NCI-H1092 treated with DMSO at 0.1 percent for 48 hours (cell line): ENCODE measurements at regions not wholly inside any gene's neighbourhood (a gene's known extent, or its start where the extent isn't known, plus 50 kb on each side); places are given as distances from the start of the nearest gene placed in this dataset.
"Not testable (repeated sequence)": the region's sequence is repeated elsewhere in the genome, so short reads cannot be mapped to it uniquely, and the experiment has no call there.

Source experiments
- DNase-seq: peaks from one replicate; lab custom pipeline; 2025; lab: John Stamatoyannopoulos, UW

DNA sequence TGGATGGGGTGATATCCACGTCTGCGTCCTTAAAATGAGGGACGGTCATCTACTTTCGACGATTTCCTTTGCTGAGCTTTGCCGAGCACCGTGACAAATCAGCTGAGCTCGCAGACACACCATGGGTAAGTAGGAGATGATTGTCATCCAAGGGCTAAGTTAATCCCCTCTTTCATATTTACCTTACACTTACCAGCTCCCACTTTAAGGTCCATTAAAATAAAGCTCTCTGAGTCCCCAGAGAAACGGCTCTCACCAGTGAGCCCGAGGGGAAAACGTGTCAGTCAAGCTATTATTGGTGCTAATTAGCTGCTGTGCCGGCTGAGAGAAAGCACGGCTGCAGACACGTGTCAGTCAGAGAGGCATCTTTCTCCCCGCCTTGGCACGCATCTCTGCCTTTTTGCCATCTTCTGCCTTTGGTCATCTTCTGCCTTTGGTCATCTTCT, 72.2 kb downstream of the CRLF2 start:
- no peak for DNase-seq

- DNase-seq: no peak
Observed at GRCh38 chrX:1139185-1139500, 73.3 kb downstream of the CRLF2 start.

DNA sequence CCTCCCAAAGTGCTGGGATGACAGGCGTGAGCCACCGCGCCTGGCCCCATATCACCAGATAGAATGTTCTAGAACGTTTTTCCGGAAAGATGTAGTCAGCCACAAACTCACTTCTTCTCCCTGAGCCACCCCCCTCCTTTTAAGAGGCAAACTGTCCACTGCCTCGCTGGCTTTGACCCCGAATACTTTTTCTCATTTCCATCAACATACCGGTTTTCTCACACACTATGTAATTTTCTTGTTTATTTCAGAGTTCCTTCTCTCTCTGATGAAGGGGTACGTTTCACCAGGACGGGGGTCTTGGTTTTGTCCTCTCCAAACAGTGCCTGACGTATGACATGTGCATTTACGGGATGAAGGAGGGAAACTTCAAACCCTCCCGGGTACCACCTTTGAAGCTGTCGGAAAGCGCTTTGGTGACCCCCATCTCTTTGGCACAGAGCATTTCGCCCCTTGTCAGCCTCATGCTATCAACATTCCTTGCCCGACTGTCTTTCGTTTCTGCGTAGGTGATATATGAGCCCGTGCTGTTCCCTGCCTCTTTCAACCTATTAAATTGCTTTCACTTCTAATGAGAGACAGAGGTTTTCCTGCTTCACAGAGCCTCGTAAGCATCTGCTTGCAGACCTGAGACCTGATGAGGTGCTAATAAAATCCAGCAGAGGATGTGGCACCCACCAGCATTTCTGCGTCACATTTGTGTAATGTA, 73.8 kb downstream of the CRLF2 start:
- DNase-seq: no peak

- no peak for DNase-seq
Observed at GRCh38 chrX:1137531-1137930, 74.9 kb downstream of the CRLF2 start.

DNA sequence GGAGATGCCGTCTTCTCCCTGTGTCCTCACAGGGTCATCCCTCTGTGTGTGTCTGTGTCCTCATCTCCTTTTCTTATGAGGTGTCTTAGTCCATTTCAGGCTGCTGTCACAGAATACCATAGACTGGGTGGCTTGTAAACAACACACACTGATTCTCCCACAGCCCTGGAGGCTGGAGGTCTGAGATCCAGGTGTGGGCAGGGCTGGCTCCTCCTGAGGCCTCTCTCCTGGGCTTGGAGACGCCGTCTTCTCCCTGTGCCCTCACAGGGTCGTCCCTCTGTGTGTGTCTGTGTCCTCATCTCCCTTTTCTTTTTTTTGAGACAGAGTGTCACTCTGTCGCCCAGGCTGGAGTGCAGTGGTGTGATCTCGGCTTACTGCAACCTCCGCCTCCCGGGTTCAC, 75.9 kb downstream of the CRLF2 start:
- not testable (repeated sequence) for DNase-seq

DNA sequence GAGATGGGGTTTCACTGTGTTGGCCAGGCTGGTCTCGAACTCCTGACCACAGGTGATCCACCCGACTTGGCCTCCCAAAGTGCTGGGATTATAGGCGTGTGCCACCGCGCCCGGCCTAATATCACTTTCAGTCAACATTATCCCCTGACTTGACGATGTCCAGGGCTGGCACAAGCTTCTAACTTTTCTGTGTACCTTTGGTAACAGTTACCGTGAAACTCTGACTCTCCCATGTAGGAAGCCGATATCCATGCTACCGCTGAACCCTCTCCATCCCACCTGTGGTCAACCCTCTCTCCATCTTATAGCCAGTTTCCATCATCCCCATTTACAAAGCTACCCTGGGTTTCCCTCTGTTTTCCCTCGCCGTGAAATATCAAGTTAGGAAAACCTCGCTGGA, 77.5 kb downstream of the CRLF2 start:
- no peak for DNase-seq

DNA sequence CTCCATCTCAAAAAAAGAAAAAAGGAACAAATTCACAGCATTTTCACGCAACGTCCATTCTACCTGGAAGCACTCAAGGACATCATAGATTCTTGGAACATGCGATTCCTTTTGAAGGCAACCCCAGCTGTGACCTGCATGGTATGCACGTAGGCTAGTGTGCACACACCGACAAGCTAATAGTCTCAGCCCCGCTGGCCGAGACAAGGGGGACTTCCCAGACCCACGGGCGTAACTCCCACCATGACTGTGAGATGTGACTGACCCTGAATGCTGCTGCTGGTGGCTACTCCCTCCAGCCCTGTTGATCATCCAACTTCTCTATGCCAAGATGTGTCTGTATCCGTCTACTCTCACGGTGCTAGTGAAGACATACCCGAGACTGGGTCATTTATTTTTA, 78.3 kb downstream of the CRLF2 start:
- DNase-seq: no peak

DNA sequence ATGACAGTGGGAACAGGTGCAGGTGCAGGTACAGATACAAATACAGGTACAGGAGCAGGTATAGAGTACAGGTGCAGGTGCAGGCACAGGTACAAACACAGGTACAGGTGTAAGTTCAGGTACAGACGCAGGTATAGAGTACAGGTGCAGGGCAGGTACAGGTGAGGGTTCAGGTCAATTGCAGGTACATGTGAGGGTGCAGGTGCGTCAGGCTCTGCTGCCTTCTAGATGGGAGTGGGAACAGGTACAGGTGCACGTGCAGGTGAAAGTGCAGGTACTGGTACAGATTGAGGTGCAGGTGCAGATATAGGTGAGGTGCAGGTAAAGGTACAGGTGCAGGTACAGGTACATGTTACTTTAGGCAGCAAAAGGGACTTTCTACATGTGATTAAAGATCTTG, 85.7 kb downstream of the CRLF2 start:
- DNase-seq: no peak

DNA sequence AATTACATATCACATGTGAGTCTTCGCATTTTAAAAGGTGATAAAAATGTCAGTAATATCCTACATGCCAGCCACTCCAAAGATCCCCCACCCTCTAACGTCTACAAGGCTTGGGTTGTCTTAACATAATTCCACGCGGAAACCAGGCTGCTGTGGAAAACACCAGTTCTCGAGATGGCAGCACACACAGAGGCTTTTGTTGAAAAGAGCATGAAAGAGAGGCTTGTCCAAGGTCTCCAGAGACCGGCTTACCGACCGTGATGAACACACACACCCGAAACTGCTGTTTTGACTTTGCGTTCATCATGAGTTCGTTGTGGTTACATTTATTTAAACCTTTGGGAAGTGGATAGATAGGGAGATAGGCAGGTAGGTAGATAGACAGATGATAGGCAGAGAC, 87.9 kb downstream of the CRLF2 start:
- DNase-seq: no peak

- DNase-seq: not testable (repeated sequence)
Observed at GRCh38 chrX:1122851-1123250, 89.6 kb downstream of the CRLF2 start.

GRCh38 chrX:1119275-1119674, 93.2 kb downstream of the CRLF2 start:
- no peak for DNase-seq

GRCh38 chrX:1118572-1119199, 93.8 kb downstream of the CRLF2 start:
- DNase-seq: no peak

GRCh38 chrX:1115411-1115810, 97.0 kb downstream of the CRLF2 start:
- DNase-seq: not testable (repeated sequence)

DNA sequence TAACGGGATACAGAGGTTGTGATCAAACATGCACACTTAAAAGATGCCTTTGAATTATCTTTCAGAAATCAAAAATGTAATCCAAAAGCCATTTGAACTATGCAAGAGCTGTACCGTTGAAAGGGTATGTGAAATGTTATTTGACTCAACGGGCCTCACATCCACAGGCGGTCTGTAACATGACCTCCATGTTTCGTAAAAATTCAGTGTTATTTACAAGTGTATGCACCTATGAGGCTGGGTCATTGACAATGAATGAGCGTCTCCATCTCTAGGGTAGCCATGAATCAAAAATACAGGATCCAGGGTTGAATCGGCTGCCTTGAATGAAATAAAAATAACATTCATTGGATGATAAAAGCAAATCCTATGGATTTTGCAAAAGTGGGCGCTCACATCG, 100.1 kb downstream of the CRLF2 start:
- no peak for DNase-seq

GRCh38 chrX:1111601-1112300, 100.7 kb downstream of the CRLF2 start:
- DNase-seq: no peak

- DNase-seq: no peak
Observed at GRCh38 chrX:1109580-1110119, 102.8 kb downstream of the CRLF2 start.

- DNase-seq: no peak
Observed at GRCh38 chrX:1108501-1109445, 103.7 kb downstream of the CRLF2 start.

- DNase-seq: no peak
Observed at GRCh38 chrX:1106478-1107210, 105.8 kb downstream of the CRLF2 start.

DNA sequence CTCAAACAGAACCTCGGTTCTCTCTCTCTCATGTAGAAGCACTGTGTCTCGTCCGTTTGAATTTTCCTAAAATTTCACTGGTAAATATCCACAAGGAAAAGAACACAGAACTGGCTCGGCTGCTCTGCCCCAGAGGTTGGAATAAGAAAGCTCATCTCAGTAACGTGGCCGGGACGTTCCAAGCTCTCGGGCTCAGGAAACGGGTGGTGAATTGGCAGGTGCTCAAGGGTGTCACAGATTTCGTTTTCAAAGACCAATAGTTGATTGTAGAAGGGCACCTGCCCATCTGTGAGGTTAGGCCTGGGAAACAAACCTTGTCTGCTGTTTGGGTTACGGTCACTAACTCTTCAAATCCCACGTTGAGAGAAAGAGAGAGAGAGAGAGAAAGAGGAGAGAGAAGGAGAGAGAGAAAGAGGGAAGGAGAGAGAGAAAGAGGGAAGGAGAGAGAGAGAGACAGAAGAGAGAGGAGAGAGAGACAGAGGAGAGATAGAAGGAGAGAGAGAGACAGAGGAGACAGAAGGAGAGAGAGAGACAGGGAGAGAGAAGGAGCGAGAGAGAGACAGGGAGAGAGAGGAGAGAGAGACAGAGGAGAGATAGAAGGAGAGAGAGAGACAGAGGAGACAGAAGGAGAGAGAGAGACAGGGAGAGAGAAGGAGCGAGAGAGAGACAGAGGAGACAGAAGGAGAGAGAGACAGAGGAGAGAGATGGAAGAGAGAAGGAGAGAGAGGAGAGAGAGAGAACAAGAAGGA, 106.6 kb downstream of the CRLF2 start:
- no peak for DNase-seq

- not testable (repeated sequence) for DNase-seq
Observed at GRCh38 chrX:1105031-1105430, 107.4 kb downstream of the CRLF2 start.

DNA sequence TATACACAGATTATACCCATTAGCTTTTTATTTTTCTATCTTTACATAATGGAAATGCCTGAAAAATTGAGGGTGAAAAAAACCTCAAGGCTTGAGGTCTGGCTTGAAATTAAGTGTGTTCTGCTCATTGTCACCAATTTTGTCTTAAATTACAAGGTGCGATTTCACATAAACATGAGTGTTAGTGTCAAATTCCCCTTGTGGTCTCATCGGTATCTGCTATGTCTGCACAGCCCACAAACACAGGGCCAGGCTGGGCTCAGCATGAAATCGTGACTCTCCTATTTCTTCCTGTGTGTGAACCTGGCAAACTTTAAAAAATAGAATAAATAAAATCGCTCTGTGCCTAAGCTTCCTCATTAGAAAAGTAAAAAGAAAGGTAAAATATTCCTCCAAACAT, 109.1 kb downstream of the CRLF2 start:
- no peak for DNase-seq
